Stomach (tissue), 8 donors: ENCODE measurements at regions not wholly inside any gene's neighbourhood (a gene's known extent, or its start where the extent isn't known, plus 50 kb on each side); places are given as distances from the start of the nearest gene placed in this dataset.
A peak's percentile ranks its signal among the peaks of the same experiment; 100 is the strongest.

Source experiments
- DNase-seq, 2 donors: peaks; one replicate each; pipeline versions ENCODE4 v3.0.0 to v3.0.0-alpha.2; 2013 to 2019
- H3K27ac ChIP-seq, 5 donors: fragments of 200-600 bp in 4 of 5; sonication (generic) in 4 of 5; one replicate each; pipeline ENCODE4 v1.5.1; 2013 to 2019; ENCODE audit warnings: mild to moderate bottlenecking in 1 of 5, moderate library complexity in 1 of 5
- H3K27me3 ChIP-seq, 3 donors: fragments of 200-600 bp; sonication (generic); one replicate each; pipeline ENCODE4 v1.5.1; 2017 to 2019; ENCODE audit warnings: mixed run types in 1 of 3
- H3K36me3 ChIP-seq, 4 donors: fragments of 200-600 bp; sonication (generic); 1 replicate in 3 of 4; 2 replicates in 1 of 4; pipeline ENCODE4 v1.5.1; 2016 to 2019
- H3K4me1 ChIP-seq, 4 donors: fragments of 200-600 bp; sonication (generic); one replicate each; pipeline ENCODE4 v1.5.1; 2016 to 2019
- H3K4me3 ChIP-seq, 4 donors: fragments of 200-600 bp; sonication (generic) in 3 of 4; one replicate each; pipeline ENCODE4 v1.5.1; 2016 to 2019; ENCODE audit warnings: mild to moderate bottlenecking in 1 of 4
- H3K9me3 ChIP-seq, 4 donors: fragments of 200-600 bp; sonication (generic); one replicate each; pipeline ENCODE4 v1.5.1; 2016 to 2019
- CTCF ChIP-seq, 7 experiments: fragments of 450-650 bp in 4 of 7; fragments of 200-600 bp in 3 of 7; sonication (generic) in 3 of 7; IDR thresholded peaks; one replicate each; pipeline ENCODE4 v1.5.1; 2016 to 2019; ENCODE audit warnings: antibody characterized with exemption in 7 of 7, control low read depth in 2 of 7, mild to moderate bottlenecking in 1 of 7
- EP300 ChIP-seq: sonication (generic); formaldehyde crosslinking; IDR thresholded peaks from one replicate; pipeline ENCODE4 v1.6.1; 2017; ENCODE audit warnings: antibody characterized with exemption
- POLR2A ChIP-seq, 4 donors: fragments of 450-650 bp; IDR thresholded peaks; one replicate each; pipeline ENCODE4 v1.6.1; 2016; ENCODE audit warnings: antibody characterized with exemption in 4 of 4, control low read depth in 2 of 4, mild to moderate bottlenecking in 1 of 4, moderate library complexity in 1 of 4
- POLR2AphosphoS5 ChIP-seq, 3 donors: sonication (generic); formaldehyde crosslinking; IDR thresholded peaks; one replicate each; pipeline ENCODE4 v1.6.1; 2016; ENCODE audit warnings: antibody characterized with exemption in 3 of 3
- WGBS, 5 donors: extraction: QIAGEN DNeasy Blood & Tissue Kit in 3 of 5; methylation state at CpG; one replicate each; pipeline versions ENCODE4 v1.1.5 to v1.1.7; 2013 to 2018; 5-methylcytosine and 5-hydroxymethylcytosine counted together
- intact Hi-C: fragments of 100-400 bp; cut with DNase I; formaldehyde crosslinking; loops from one replicate; pipeline ENCODE4 v1.15.1; 2023; ENCODE audit warnings: low total_unique reads
- donor health status: healthy with polysubstance abuse.
- donor health status: Bipolar disorder and iron deficiency.
- donor health status: healthy.

GRCh38 chr10:4740471-4740870 lies 85.5 kb upstream of the AKR1E2 start:
- peak in 1 of 2 donors; percentile 46 for DNase-seq
- no peak overlapping the region for H3K27ac ChIP-seq
- intact Hi-C loops = no loop called here
- H3K27me3 ChIP-seq = peaks cover 0 to 5% (median 0%) of the 10 kb centered on the region in 3 donors
- H3K4me1 ChIP-seq = no peaks in the 10 kb centered on the region
- WGBS, 5 donors = 54 to 74% (median 63%) methylated on average over 2 of the region's 2 CpGs
- no peaks in the 10 kb centered on the region for H3K9me3 ChIP-seq
- no peak overlapping the region for H3K4me3 ChIP-seq
- H3K36me3 ChIP-seq = no peaks in the 10 kb centered on the region
- no peak for TF ChIP-seq EP300
- no peak for TF ChIP-seq CTCF (IDR thresholded peaks at IDR 0.05)
- TF ChIP-seq POLR2AphosphoS5 (IDR thresholded peaks at IDR 0.05) = no peak
- TF ChIP-seq POLR2A (IDR thresholded peaks at IDR 0.05) = no peak

- TF ChIP-seq CTCF (IDR thresholded peaks at IDR 0.05) (no peak), EP300 (no peak), POLR2A (IDR thresholded peaks at IDR 0.05) (no peak), POLR2AphosphoS5 (IDR thresholded peaks at IDR 0.05) (no peak)
- Histone ChIP-seq H3K9me3 (no peaks in the 10 kb centered on the region), H3K4me3 (no peak overlapping the region), H3K27me3 (no peaks in the 10 kb centered on the region), H3K27ac (no peak overlapping the region), H3K36me3 (no peaks in the 10 kb centered on the region), H3K4me1 (no peaks in the 10 kb centered on the region)
- intact Hi-C loops = no loop called here
- DNase-seq = no peak
- 38 to 57% (median 51%) methylated on average over 5 of the region's 5 CpGs for WGBS, 5 donors
Observed at GRCh38 chr10:4736608-4737007, 89.4 kb upstream of the AKR1E2 start.

GRCh38 chr10:4736183-4736582 lies 89.8 kb upstream of the AKR1E2 start:
- 61 to 76% (median 67%) methylated on average over 7 of the region's 7 CpGs for whole genome bisulfite sequencing, 5 donors
- no peak for TF ChIP-seq POLR2A (IDR thresholded peaks at IDR 0.05)
- DNase-seq = no peak
- Histone ChIP-seq H3K4me1 (no peaks in the 10 kb centered on the region), H3K36me3 (no peaks in the 10 kb centered on the region), H3K9me3 (no peaks in the 10 kb centered on the region), H3K27me3 (no peaks in the 10 kb centered on the region), H3K4me3 (no peak overlapping the region), H3K27ac (no peak overlapping the region)
- intact Hi-C loops = no loop called here

- Histone ChIP-seq H3K9me3 (no peaks in the 10 kb centered on the region), H3K36me3 (no peaks in the 10 kb centered on the region), H3K4me1 (no peaks in the 10 kb centered on the region), H3K27ac (no peak overlapping the region), H3K4me3 (no peak overlapping the region), H3K27me3 (no peaks in the 10 kb centered on the region)
- no peak for DNase-seq
- intact Hi-C loops = no loop called here
- TF ChIP-seq POLR2A (IDR thresholded peaks at IDR 0.05) = no peak
- TF ChIP-seq POLR2AphosphoS5 (IDR thresholded peaks at IDR 0.05) = no peak
- TF ChIP-seq EP300 = no peak
- no peak for TF ChIP-seq CTCF (IDR thresholded peaks at IDR 0.05)
- 58 to 82% (median 71%) methylated on average over 3 of the region's 3 CpGs for whole genome bisulfite sequencing, 5 donors
Observed at GRCh38 chr10:4733843-4734224, 92.2 kb upstream of the AKR1E2 start.

- no peaks in the 10 kb centered on the region for H3K36me3 ChIP-seq
- H3K4me1 ChIP-seq = no peaks in the 10 kb centered on the region
- peak in 1 of 2 donors; percentile 34 for DNase-seq
- H3K9me3 ChIP-seq = no peaks in the 10 kb centered on the region
- H3K27ac ChIP-seq = peak overlapping the region in 2 of 5 donors; percentile 46 to 55
- 66 to 85% (median 71%) methylated on average over 7 of the region's 7 CpGs for WGBS, 5 donors
- no peak overlapping the region for H3K4me3 ChIP-seq
- no peak for TF ChIP-seq CTCF (IDR thresholded peaks at IDR 0.05)
- no peak for TF ChIP-seq POLR2A (IDR thresholded peaks at IDR 0.05)
- TF ChIP-seq EP300 = no peak
- no peak for TF ChIP-seq POLR2AphosphoS5 (IDR thresholded peaks at IDR 0.05)
- no peaks in the 10 kb centered on the region for H3K27me3 ChIP-seq
- intact Hi-C loops = no loop called here
Observed at GRCh38 chr10:4733150-4733842, 92.7 kb upstream of the AKR1E2 start.
